SK-N-SH (cell line): ENCODE measurements at regions not wholly inside any gene's neighbourhood (a gene's known extent, or its start where the extent isn't known, plus 50 kb on each side); places are given as distances from the start of the nearest gene placed in this dataset.

Experiments used
- CTCF ChIA-PET: fragments of 300-600, 350-600 bp; formaldehyde crosslinking; extraction: SDS; loops from one replicate; lab custom pipeline; 2021; lab: Yijun Ruan, JAX
- POLR2A ChIA-PET: fragments of 350-600 bp; sonication (Branson Sonifier 250); formaldehyde crosslinking; extraction: SDS; loops from one replicate; lab custom pipeline; 2020; ENCODE audit warnings: antibody characterized with exemption, inconsistent platforms; lab: Yijun Ruan, JAX
- DNase-seq: peaks from one replicate; pipeline ENCODE4 v3.0.0; 2012
- H2AFZ ChIP-seq: fragments of 200-600 bp; sonication (generic); 2 replicates; pipeline ENCODE4 v1.8.1; 2016; ENCODE audit warnings: antibody characterized with exemption, mild to moderate bottlenecking, low read depth
- H3F3A ChIP-seq: fragments of 200-600 bp; sonication (generic); replicated peaks from 2 replicates; pipeline ENCODE3; 2016; ENCODE audit warnings: antibody characterized with exemption, mild to moderate bottlenecking; ENCODE audit not compliant: insufficient read depth
- H3K27ac ChIP-seq, 2 experiments: fragments of 200-500 bp in 1 of 2; fragments of 200-600 bp in 1 of 2; sonication (Bioruptor generic) in 1 of 2; sonication (generic), shearing (Covaris generic) in 1 of 2; 2 replicates each; pipeline versions ENCODE4 v1.5.1 to v1.6.1; 2014 to 2016; ENCODE audit warnings: low read depth in 2 of 2, inconsistent platforms in 1 of 2, low read length in 1 of 2, mild to moderate bottlenecking in 1 of 2, mixed read lengths in 1 of 2
- H3K27me3 ChIP-seq: fragments of 200-600 bp; sonication (generic), shearing (Covaris generic); 2 replicates; pipeline ENCODE4 v1.6.1; 2016; ENCODE audit warnings: mixed run types; ENCODE audit not compliant: insufficient read depth
- H3K36me3 ChIP-seq, 2 experiments: fragments of 200-500 bp in 1 of 2; fragments of 200-600 bp in 1 of 2; sonication (Bioruptor generic) in 1 of 2; sonication (generic) in 1 of 2; replicated peaks in 1 of 2; 2 replicates each; pipeline versions ENCODE3 to v1.5.1; 2014 to 2016; ENCODE audit warnings: low read length in 1 of 2, mild to moderate bottlenecking in 1 of 2; ENCODE audit not compliant: insufficient read depth in 2 of 2, control insufficient read depth in 1 of 2
- H3K4me1 ChIP-seq, 2 experiments: fragments of 200-500 bp in 1 of 2; fragments of 200-600 bp in 1 of 2; sonication (Bioruptor generic) in 1 of 2; sonication (generic), shearing (Covaris generic) in 1 of 2; 2 replicates each; pipeline versions ENCODE4 v1.5.1 to v1.6.1; 2014 to 2016; ENCODE audit warnings: low read depth in 1 of 2, low read length in 1 of 2, mixed run types in 1 of 2; ENCODE audit not compliant: insufficient read depth in 2 of 2, control insufficient read depth in 1 of 2
- H3K4me2 ChIP-seq: fragments of 200-600 bp; sonication (generic), shearing (Covaris generic); 2 replicates; pipeline ENCODE4 v1.6.1; 2017; ENCODE audit warnings: mixed run types
- H3K4me3 ChIP-seq, 2 experiments: fragments of 200-500 bp in 1 of 2; fragments of 200-600 bp in 1 of 2; sonication (Bioruptor generic) in 1 of 2; sonication (generic), shearing (Covaris generic) in 1 of 2; 2 replicates each; pipeline versions ENCODE4 v1.5.1 to v1.8.1; 2014 to 2016; ENCODE audit warnings: low read depth in 2 of 2, inconsistent platforms in 1 of 2, low read length in 1 of 2, mild to moderate bottlenecking in 1 of 2, mixed read lengths in 1 of 2, moderate library complexity in 1 of 2
- H3K79me2 ChIP-seq: fragments of 200-600 bp; sonication (generic); 2 replicates; pipeline ENCODE4 v1.8.1; 2017; ENCODE audit warnings: mild to moderate bottlenecking; ENCODE audit not compliant: insufficient read depth
- H3K9ac ChIP-seq: fragments of 200-600 bp; sonication (generic); 2 replicates; pipeline ENCODE4 v1.6.1; 2017; ENCODE audit warnings: mixed run types
- H3K9me2 ChIP-seq: fragments of 200-600 bp; sonication (generic); 2 replicates; pipeline ENCODE4 v1.6.1; 2017; ENCODE audit warnings: mixed run types
- H3K9me3 ChIP-seq: fragments of 200-600 bp; sonication (generic); 2 replicates; pipeline ENCODE4 v1.6.1; 2017; ENCODE audit warnings: mixed run types, mild to moderate bottlenecking, moderate library complexity
- H4K20me1 ChIP-seq: fragments of 200-600 bp; sonication (generic); 2 replicates; pipeline ENCODE4 v1.6.1; 2017; ENCODE audit warnings: mild to moderate bottlenecking, mixed run types; ENCODE audit not compliant: insufficient read depth
- CHD2 ChIP-seq: fragments of 150-350 bp; IDR thresholded peaks from 2 replicates; pipeline ENCODE4 v1.6.1; 2018; ENCODE audit warnings: low read length; ENCODE audit not compliant: partially characterized antibody
- EZH2phosphoT487 ChIP-seq: fragments of 200-600 bp; sonication (generic); IDR thresholded peaks from 2 replicates; pipeline ENCODE4 v1.6.1; 2017; ENCODE audit warnings: low read depth, mixed run types, mild to moderate bottlenecking, antibody characterized with exemption, moderate library complexity, borderline replicate concordance
- FOXM1 ChIP-seq: IDR thresholded peaks from 2 replicates; pipeline ENCODE4 v1.4.0; 2012; ENCODE audit warnings: low read depth, mild to moderate bottlenecking
- GABPA ChIP-seq: IDR thresholded peaks from 2 replicates; pipeline ENCODE4 v1.4.0; 2012; ENCODE audit warnings: low read depth, mild to moderate bottlenecking
- MAX ChIP-seq: IDR thresholded peaks from 2 replicates; pipeline ENCODE4 v1.4.0; 2012; ENCODE audit warnings: low read depth
- MEF2A ChIP-seq: IDR thresholded peaks from 2 replicates; pipeline ENCODE4 v1.4.0; 2012; ENCODE audit warnings: low read depth, borderline replicate concordance
- NFIC ChIP-seq: IDR thresholded peaks from 2 replicates; pipeline ENCODE4 v1.4.0; 2012; ENCODE audit warnings: borderline replicate concordance
- PBX3 ChIP-seq: IDR thresholded peaks from 2 replicates; pipeline ENCODE4; 2012
- REST ChIP-seq: IDR thresholded peaks from 2 replicates; pipeline ENCODE4 v1.6.1; 2012; ENCODE audit warnings: mild to moderate bottlenecking, low read depth, low read length, moderate library complexity
- RXRA ChIP-seq: IDR thresholded peaks from 2 replicates; pipeline ENCODE4 v1.4.0; 2012; ENCODE audit warnings: low read depth, mild to moderate bottlenecking, borderline replicate concordance
- SIN3A ChIP-seq: IDR thresholded peaks from 2 replicates; pipeline ENCODE4 v1.6.1; 2012; ENCODE audit warnings: low read depth, mild to moderate bottlenecking, low read length, moderate library complexity, borderline replicate concordance
- TCF12 ChIP-seq: IDR thresholded peaks from 2 replicates; pipeline ENCODE4 v1.4.0; 2012
- TEAD4 ChIP-seq: IDR thresholded peaks from 2 replicates; pipeline ENCODE4 v1.4.0; 2012; ENCODE audit warnings: mild to moderate bottlenecking, borderline replicate concordance; ENCODE audit not compliant: insufficient read depth
- USF1 ChIP-seq: IDR thresholded peaks from 2 replicates; pipeline ENCODE4 v1.4.0; 2012; ENCODE audit warnings: low read depth, borderline replicate concordance
- ZBTB33 ChIP-seq: IDR thresholded peaks from 2 replicates; pipeline ENCODE4 v1.4.0; 2012; ENCODE audit warnings: low read depth, borderline replicate concordance
- WGBS: methylation state at CpG from one replicate; pipeline ENCODE4 v1.1.6; 2017; ENCODE audit warnings: low lambda C conversion rate; 5-methylcytosine and 5-hydroxymethylcytosine counted together

GRCh38 chr7:156107957-156108356 is 295.7 kb upstream of the SHH start:
- TF ChIP-seq GABPA (no peak), TEAD4 (no peak), RXRA (no peak), REST (no peak)
- TF ChIP-seq, all 33 proteins: peak for 0
- no peaks in the 10 kb centered on the region for H3K79me2 ChIP-seq
- no peaks in the 10 kb centered on the region for H3K36me3 ChIP-seq
- H2AFZ ChIP-seq = no peak overlapping the region
- no peaks in the 10 kb centered on the region for H3K4me1 ChIP-seq
- POLR2A ChIA-PET = no interaction called here
- H3F3A ChIP-seq = no peaks in the 10 kb centered on the region
- no peak overlapping the region for H3K27ac ChIP-seq
- H3K9ac ChIP-seq = no peak overlapping the region
- peaks cover 69% of the 10 kb centered on the region for H3K27me3 ChIP-seq
- no peak overlapping the region for H3K4me2 ChIP-seq
- CTCF ChIA-PET = no interaction called here
- H3K4me3 ChIP-seq = no peak overlapping the region
- no peaks in the 10 kb centered on the region for H3K9me2 ChIP-seq
- DNase-seq = no peak
- 30% methylated on average over 10 of the region's 17 CpGs for WGBS
- no peaks in the 10 kb centered on the region for H3K9me3 ChIP-seq
- no peaks in the 10 kb centered on the region for H4K20me1 ChIP-seq

GRCh38 chr7:156106107-156106426 is 293.8 kb upstream of the SHH start:
- 19% methylated on average over 7 of the region's 9 CpGs for WGBS
- no peaks in the 10 kb centered on the region for H3K9me3 ChIP-seq
- H2AFZ ChIP-seq = no peak overlapping the region
- H3K36me3 ChIP-seq = no peaks in the 10 kb centered on the region
- no peaks in the 10 kb centered on the region for H3K79me2 ChIP-seq
- H3K9me2 ChIP-seq = no peaks in the 10 kb centered on the region
- no peak overlapping the region for H3K27ac ChIP-seq
- ChIA-PET POLR2A (no interaction called here), CTCF (no interaction called here)
- DNase-seq = no peak
- H3F3A ChIP-seq = no peaks in the 10 kb centered on the region
- H3K27me3 ChIP-seq = peaks cover 69% of the 10 kb centered on the region
- no peaks in the 10 kb centered on the region for H4K20me1 ChIP-seq
- H3K9ac ChIP-seq = no peak overlapping the region
- no peak for TF ChIP-seq MEF2A
- TF ChIP-seq CHD2 = no peak
- H3K4me3 ChIP-seq = no peak overlapping the region
- no peak overlapping the region for H3K4me2 ChIP-seq
- no peaks in the 10 kb centered on the region for H3K4me1 ChIP-seq

GRCh38 chr7:156105337-156106106 is 293.3 kb upstream of the SHH start:
- Histone ChIP-seq H3K79me2 (no peaks in the 10 kb centered on the region), H3K9me2 (no peaks in the 10 kb centered on the region), H3K4me1 (no peaks in the 10 kb centered on the region), H3K4me2 (no peak overlapping the region), H3K27ac (no peak overlapping the region), H3F3A (no peaks in the 10 kb centered on the region), H3K4me3 (no peak overlapping the region), H4K20me1 (no peaks in the 10 kb centered on the region), H3K36me3 (no peaks in the 10 kb centered on the region), H3K27me3 (peaks cover 65% of the 10 kb centered on the region), H2AFZ (no peak overlapping the region), H3K9ac (no peak overlapping the region), H3K9me3 (no peaks in the 10 kb centered on the region)
- no peak for DNase-seq
- CTCF ChIA-PET = no interaction called here
- WGBS = 10% methylated on average over 31 of the region's 34 CpGs
- POLR2A ChIA-PET = no interaction called here
- TF ChIP-seq EZH2phosphoT487 = no peak
- no peak for TF ChIP-seq MAX
- no peak for TF ChIP-seq TCF12
- TF ChIP-seq ZBTB33 = no peak
- no peak for TF ChIP-seq NFIC
- TF ChIP-seq FOXM1 = no peak
- no peak for TF ChIP-seq USF1
- TF ChIP-seq SIN3A = no peak
- no peak for TF ChIP-seq PBX3
